Sigmoid colon (tissue), 4 donors: ENCODE measurements at regions not wholly inside any gene's neighbourhood (a gene's known extent, or its start where the extent isn't known, plus 50 kb on each side); places are given as distances from the start of the nearest gene placed in this dataset.

Experiments used
- CTCF ChIP-seq, 4 experiments: fragments of 450-650 bp in 3 of 4; fragments of 200-600 bp in 1 of 4; IDR thresholded peaks; one replicate each; pipeline ENCODE4 v1.5.1; 2016 to 2019; ENCODE audit warnings: antibody characterized with exemption in 4 of 4, mild to moderate bottlenecking in 3 of 4, moderate library complexity in 2 of 4
- EP300 ChIP-seq, 4 donors: sonication (generic); formaldehyde crosslinking; IDR thresholded peaks; one replicate each; pipeline ENCODE4 v1.6.1; 2017; ENCODE audit warnings: antibody characterized with exemption in 4 of 4
- POLR2A ChIP-seq, 2 donors: fragments of 450-650 bp; IDR thresholded peaks; one replicate each; pipeline ENCODE4 v1.6.1; 2016; ENCODE audit warnings: antibody characterized with exemption in 2 of 2, mild to moderate bottlenecking in 2 of 2, moderate library complexity in 2 of 2
- POLR2AphosphoS5 ChIP-seq, 4 donors: sonication (generic); formaldehyde crosslinking; IDR thresholded peaks; one replicate each; pipeline ENCODE4 v1.6.1; 2017; ENCODE audit warnings: antibody characterized with exemption in 4 of 4

GRCh38 chr4:94112644-94113043 is 95.0 kb upstream of the SMARCAD1 start:
- TF ChIP-seq CTCF (IDR thresholded peaks at IDR 0.05): no peak
- TF ChIP-seq EP300 (IDR thresholded peaks at IDR 0.05): no peak
- no peak for TF ChIP-seq POLR2AphosphoS5 (IDR thresholded peaks at IDR 0.05)
- no peak for TF ChIP-seq POLR2A (IDR thresholded peaks at IDR 0.05)
